ENCODE measurements at regions not wholly inside any gene's neighbourhood (a gene's known extent, or its start where the extent isn't known, plus 50 kb on each side); places are given as distances from the start of the nearest gene placed in this dataset.
"Not testable (repeated sequence)": the region's sequence is repeated elsewhere in the genome, so short reads cannot be mapped to it uniquely, and the experiment has no call there.

DNA sequence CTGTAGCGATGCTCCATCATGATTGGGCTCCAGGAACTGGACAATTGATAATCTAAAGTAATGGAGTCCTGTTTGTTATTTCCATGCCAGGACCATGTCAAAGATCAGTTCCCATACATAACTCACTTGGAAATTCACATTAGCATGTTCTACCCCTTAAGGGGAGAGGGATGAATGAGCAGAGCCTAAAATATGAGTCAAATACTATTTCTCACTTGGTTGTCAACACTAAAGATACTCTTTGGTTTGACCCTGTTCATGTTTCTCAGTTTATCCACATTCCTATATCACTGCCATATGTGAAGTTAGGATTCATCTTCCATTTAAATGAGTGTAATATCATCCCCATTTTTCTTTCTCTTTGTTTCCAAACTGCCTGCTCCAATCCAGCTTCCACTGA, 321.6 kb upstream of the PAPPA start:
- Histone ChIP-seq H3K36me3 (no peaks in the 10 kb centered on the region), H3K27me3 (ENCODE audit: insufficient read depth, low read depth, severe bottlenecking) (no peaks in the 10 kb centered on the region), H3K27ac (no peak overlapping the region), H3K9me3 (ENCODE audit: severe bottlenecking) (no peaks in the 10 kb centered on the region), H3K4me3 (ENCODE audit: low read depth, low read length) (no peak overlapping the region)
- no peak for TF ChIP-seq CTCF (IDR thresholded peaks at IDR 0.05; ENCODE audit: low read depth, low read length)
- no peak for DNase-seq

- TF ChIP-seq CTCF (IDR thresholded peaks at IDR 0.05; ENCODE audit: low read depth, low read length) = no peak
- no peaks in the 10 kb centered on the region for H3K9me3 ChIP-seq (ENCODE audit: severe bottlenecking)
- DNase-seq = no peak
Observed at GRCh38 chr9:115837618-115838017, 316.0 kb upstream of the PAPPA start.

GRCh38 chr9:115838417-115838816, 315.2 kb upstream of the PAPPA start:
- TF ChIP-seq CTCF (IDR thresholded peaks at IDR 0.05; ENCODE audit: low read depth, low read length) = no peak
- Histone ChIP-seq H3K9me3 (ENCODE audit: severe bottlenecking) (no peaks in the 10 kb centered on the region), H3K27ac (no peak overlapping the region), H3K27me3 (ENCODE audit: insufficient read depth, low read depth, severe bottlenecking) (no peaks in the 10 kb centered on the region), H3K4me3 (ENCODE audit: low read depth, low read length) (no peak overlapping the region), H3K36me3 (no peaks in the 10 kb centered on the region)
- no peak for DNase-seq

More at GRCh38 chr9:115837618-115838017, 316.0 kb upstream of the PAPPA start:
- no peaks in the 10 kb centered on the region for H3K27me3 ChIP-seq (ENCODE audit: insufficient read depth, low read depth, severe bottlenecking)
- no peak overlapping the region for H3K4me3 ChIP-seq (ENCODE audit: low read depth, low read length)
- H3K36me3 ChIP-seq = no peaks in the 10 kb centered on the region
- no peak overlapping the region for H3K27ac ChIP-seq

DNA sequence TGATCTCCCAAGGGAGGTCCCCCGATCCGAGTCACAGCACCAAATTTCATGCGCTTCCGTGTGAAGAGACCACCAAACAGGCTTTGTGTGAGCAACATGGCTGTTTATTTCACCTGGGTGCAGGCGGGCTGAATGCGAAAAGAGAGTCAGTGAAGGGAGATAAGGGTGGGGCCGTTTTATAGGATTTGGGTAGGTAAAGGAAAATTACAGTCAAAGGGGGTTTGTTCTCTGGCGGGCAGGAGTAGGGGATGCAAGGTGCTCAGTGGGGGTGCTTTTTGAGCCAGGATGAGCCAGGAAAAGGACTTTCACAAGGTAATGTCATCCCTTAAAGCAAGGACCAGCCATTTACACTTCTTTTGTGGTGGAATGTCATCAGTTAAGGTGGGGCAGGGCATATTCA, 309.2 kb upstream of the PAPPA start:
- not testable (repeated sequence) for DNase-seq; H3K4me3 ChIP-seq (ENCODE audit: low read depth, low read length)

DNA sequence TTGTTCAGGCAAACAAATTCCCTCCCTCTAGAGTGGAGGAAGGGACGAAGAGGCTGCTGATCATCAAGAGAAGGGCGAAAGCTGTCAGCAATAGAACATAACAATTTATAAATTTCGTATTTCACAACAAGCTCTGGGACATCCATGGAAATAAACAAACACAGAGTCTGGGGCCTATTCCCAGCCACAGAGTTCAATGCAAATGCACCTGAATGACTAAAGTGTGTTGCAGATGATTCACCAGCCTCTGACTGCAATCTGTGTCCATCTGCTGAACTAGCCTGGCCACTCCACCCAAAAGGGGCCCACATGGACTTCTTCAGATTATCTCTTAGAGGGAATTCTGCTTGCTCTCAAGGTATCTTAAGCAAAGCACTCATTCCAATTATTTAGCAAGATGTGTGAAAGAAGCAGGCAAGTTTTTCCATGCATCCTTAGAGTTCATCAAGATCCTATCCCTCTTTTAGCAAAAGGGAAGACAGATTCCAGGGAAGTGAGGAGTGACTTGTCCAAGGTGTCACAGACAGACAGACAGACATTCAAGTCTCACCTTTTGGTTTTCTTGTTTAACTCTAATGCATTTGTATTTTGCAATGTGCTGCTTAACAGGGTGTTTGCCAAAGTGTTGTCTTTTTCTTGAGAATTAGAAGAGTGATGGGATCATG, 307.8 kb upstream of the PAPPA start:
- Histone ChIP-seq H3K27ac (no peak overlapping the region), H3K4me3 (ENCODE audit: low read depth, low read length) (no peak overlapping the region), H3K9me3 (ENCODE audit: severe bottlenecking) (no peaks in the 10 kb centered on the region), H3K36me3 (no peaks in the 10 kb centered on the region), H3K27me3 (ENCODE audit: insufficient read depth, low read depth, severe bottlenecking) (no peaks in the 10 kb centered on the region)
- no peak for TF ChIP-seq CTCF (IDR thresholded peaks at IDR 0.05; ENCODE audit: low read depth, low read length)
- DNase-seq = peak; percentile 26

More for the DNA sequence above, 309.2 kb upstream of the PAPPA start:
- not testable (repeated sequence) for H3K36me3 ChIP-seq; H3K27me3 ChIP-seq (ENCODE audit: insufficient read depth, low read depth, severe bottlenecking); H3K27ac ChIP-seq; H3K9me3 ChIP-seq (ENCODE audit: severe bottlenecking)

DNA sequence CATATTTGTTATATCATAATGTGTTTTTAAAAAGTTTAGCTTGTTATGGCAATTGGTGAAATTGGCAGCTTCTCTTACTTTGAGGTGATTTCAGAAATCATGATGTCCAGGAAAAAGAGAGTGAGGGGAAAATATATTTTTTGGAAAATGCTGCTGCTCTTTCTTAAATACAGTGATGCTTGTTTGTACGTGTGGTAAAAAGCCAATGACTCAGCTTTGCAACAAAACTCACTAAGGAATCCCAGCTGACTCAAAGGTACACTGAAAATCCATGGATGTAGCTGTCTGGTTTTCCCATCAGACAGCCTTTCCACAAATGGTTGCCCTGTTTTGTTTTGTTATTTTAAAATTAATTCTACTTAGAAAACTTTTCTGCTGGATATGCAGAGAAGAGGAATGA, 306.4 kb upstream of the PAPPA start:
- no peak for TF ChIP-seq CTCF (IDR thresholded peaks at IDR 0.05; ENCODE audit: low read depth, low read length)
- no peaks in the 10 kb centered on the region for H3K36me3 ChIP-seq
- H3K4me3 ChIP-seq (ENCODE audit: low read depth, low read length) = no peak overlapping the region
- no peaks in the 10 kb centered on the region for H3K27me3 ChIP-seq (ENCODE audit: insufficient read depth, low read depth, severe bottlenecking)
- no peak overlapping the region for H3K27ac ChIP-seq
- no peak for DNase-seq
- H3K9me3 ChIP-seq (ENCODE audit: severe bottlenecking) = no peaks in the 10 kb centered on the region

All from WERI-Rb-1 (cell line).